H1 (cell line): ENCODE measurements at regions not wholly inside any gene's neighbourhood (a gene's known extent, or its start where the extent isn't known, plus 50 kb on each side); places are given as distances from the start of the nearest gene placed in this dataset.

Experiments used
- EGR1 ChIP-seq: IDR thresholded peaks from 2 replicates; pipeline ENCODE4 v1.6.1; 2011; ENCODE audit warnings: low read depth, low read length, borderline replicate concordance
- EZH2 ChIP-seq: fragments of 200-600 bp; sonication (generic); IDR thresholded peaks from 2 replicates; pipeline ENCODE4 v1.7.1; 2012; ENCODE audit warnings: low read depth, mild to moderate bottlenecking, moderate library complexity, low read length, inconsistent platforms; ENCODE audit not compliant: severe bottlenecking
- MAX ChIP-seq: IDR thresholded peaks from 2 replicates; pipeline ENCODE4 v1.6.1; 2012; ENCODE audit warnings: inconsistent platforms
- RAD21 ChIP-seq, 2 experiments: IDR thresholded peaks in 1 of 2; conservative IDR thresholded peaks in 1 of 2; 2 replicates each; pipeline ENCODE4 v1.6.1; 2011; ENCODE audit warnings: low read depth in 2 of 2, low read length in 2 of 2, improper control_type of control experiment in 1 of 2, inconsistent platforms in 1 of 2, mild to moderate bottlenecking in 1 of 2, moderate library complexity in 1 of 2
- SP1 ChIP-seq: IDR thresholded peaks from 2 replicates; pipeline ENCODE4 v1.6.1; 2011; ENCODE audit warnings: low read depth, low read length
- SRF ChIP-seq: IDR thresholded peaks from 2 replicates; pipeline ENCODE4 v1.6.1; 2011; ENCODE audit warnings: mild to moderate bottlenecking, low read depth, low read length, moderate library complexity
- YY1 ChIP-seq: IDR thresholded peaks from 2 replicates; pipeline ENCODE4 v1.6.1; 2011; ENCODE audit warnings: low read depth, mild to moderate bottlenecking, low read length
- TF ChIP-seq, protein P1 (sequence below), 3 experiments: IDR thresholded peaks; 1 replicate in 2 of 3; 2 replicates in 1 of 3; pipeline versions ENCODE4 v1.5.1 to v1.6.1; 2011; ENCODE audit warnings: low read length in 3 of 3, mild to moderate bottlenecking in 3 of 3, inconsistent platforms in 2 of 3, low read depth in 1 of 3, moderate library complexity in 1 of 3; ENCODE audit not compliant: insufficient read depth in 1 of 3; ENCODE audit errors: control extremely low read depth in 1 of 3

- TF ChIP-seq, protein P1, sequence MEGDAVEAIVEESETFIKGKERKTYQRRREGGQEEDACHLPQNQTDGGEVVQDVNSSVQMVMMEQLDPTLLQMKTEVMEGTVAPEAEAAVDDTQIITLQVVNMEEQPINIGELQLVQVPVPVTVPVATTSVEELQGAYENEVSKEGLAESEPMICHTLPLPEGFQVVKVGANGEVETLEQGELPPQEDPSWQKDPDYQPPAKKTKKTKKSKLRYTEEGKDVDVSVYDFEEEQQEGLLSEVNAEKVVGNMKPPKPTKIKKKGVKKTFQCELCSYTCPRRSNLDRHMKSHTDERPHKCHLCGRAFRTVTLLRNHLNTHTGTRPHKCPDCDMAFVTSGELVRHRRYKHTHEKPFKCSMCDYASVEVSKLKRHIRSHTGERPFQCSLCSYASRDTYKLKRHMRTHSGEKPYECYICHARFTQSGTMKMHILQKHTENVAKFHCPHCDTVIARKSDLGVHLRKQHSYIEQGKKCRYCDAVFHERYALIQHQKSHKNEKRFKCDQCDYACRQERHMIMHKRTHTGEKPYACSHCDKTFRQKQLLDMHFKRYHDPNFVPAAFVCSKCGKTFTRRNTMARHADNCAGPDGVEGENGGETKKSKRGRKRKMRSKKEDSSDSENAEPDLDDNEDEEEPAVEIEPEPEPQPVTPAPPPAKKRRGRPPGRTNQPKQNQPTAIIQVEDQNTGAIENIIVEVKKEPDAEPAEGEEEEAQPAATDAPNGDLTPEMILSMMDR (IDR thresholded peaks at IDR 0.05; ENCODE audit: control extremely low read depth in 1 of 3, insufficient read depth in 1 of 3, low read depth in 1 of 3, low read length in 3 of 3), result no peak
- TF ChIP-seq MAX (no peak), EGR1 (no peak), YY1 (no peak), SP1 (no peak), RAD21 (IDR thresholded peaks at IDR 0.05 in 1 of 2, conservative IDR thresholded peaks at IDR 0.05 in 1 of 2; ENCODE audit: low read depth in 2 of 2, low read length in 2 of 2) (no peak), EZH2 (no peak), SRF (no peak)
Measured at GRCh38 chr7:428927-429827, 90.5 kb downstream of the PDGFA start.
